ENCODE measurements at regions not wholly inside any gene's neighbourhood (a gene's known extent, or its start where the extent isn't known, plus 50 kb on each side); places are given as distances from the start of the nearest gene placed in this dataset.

- ATAC-seq: no peak
- intact Hi-C loops (cut with micrococcal nuclease): no loop called here
- no TSS peak for BruUV-seq (replicated peaks)
These were observed 230.8 kb downstream of the PCDH10 start for GRCh38 chr4:133379681-133380438.

GRCh38 chr4:133377286-133377685 is 228.2 kb downstream of the PCDH10 start:
- Histone ChIP-seq H3K4me2 (ENCODE audit: low read length) (no peak overlapping the region), H2AFZ (ENCODE audit: low read length) (no peak overlapping the region), H3K9me3 (ENCODE audit: low read length) (no peaks in the 10 kb centered on the region), H3K27ac (ENCODE audit: low read length) (no peak overlapping the region), H3K9me2 (replicated peaks; ENCODE audit: low read length) (no peaks in the 10 kb centered on the region), H3K36me3 (ENCODE audit: low read depth, low read length) (no peaks in the 10 kb centered on the region), H3K27me3 (ENCODE audit: low read length) (no peaks in the 10 kb centered on the region), H3K9ac (ENCODE audit: low read length) (no peak overlapping the region), H3K4me1 (ENCODE audit: insufficient read depth, low read length) (no peaks in the 10 kb centered on the region), H3K79me2 (ENCODE audit: low read length) (no peaks in the 10 kb centered on the region), H3F3A (ENCODE audit: low read length, unreplicated experiment) (no peaks in the 10 kb centered on the region), H4K20me1 (ENCODE audit: low read length) (no peaks in the 10 kb centered on the region), H3K4me3 (ENCODE audit: low read length) (no peak overlapping the region)
- intact Hi-C loops (cut with micrococcal nuclease): no loop called here
- CTCF ChIA-PET: no interaction called here
- DNase-seq (no peak), ATAC-seq (no peak)
- POLR2A ChIA-PET (ENCODE audit: unreplicated experiment): no interaction called here
- no TSS peak for BruUV-seq (replicated peaks)
- no peak for TF ChIP-seq EZH2 (IDR thresholded peaks at IDR 0.05; ENCODE audit: low read length, unreplicated experiment)
- no peak for TF ChIP-seq EZH2phosphoT487 (IDR thresholded peaks at IDR 0.05; ENCODE audit: borderline replicate concordance, low read length)
- TF ChIP-seq, protein P1, sequence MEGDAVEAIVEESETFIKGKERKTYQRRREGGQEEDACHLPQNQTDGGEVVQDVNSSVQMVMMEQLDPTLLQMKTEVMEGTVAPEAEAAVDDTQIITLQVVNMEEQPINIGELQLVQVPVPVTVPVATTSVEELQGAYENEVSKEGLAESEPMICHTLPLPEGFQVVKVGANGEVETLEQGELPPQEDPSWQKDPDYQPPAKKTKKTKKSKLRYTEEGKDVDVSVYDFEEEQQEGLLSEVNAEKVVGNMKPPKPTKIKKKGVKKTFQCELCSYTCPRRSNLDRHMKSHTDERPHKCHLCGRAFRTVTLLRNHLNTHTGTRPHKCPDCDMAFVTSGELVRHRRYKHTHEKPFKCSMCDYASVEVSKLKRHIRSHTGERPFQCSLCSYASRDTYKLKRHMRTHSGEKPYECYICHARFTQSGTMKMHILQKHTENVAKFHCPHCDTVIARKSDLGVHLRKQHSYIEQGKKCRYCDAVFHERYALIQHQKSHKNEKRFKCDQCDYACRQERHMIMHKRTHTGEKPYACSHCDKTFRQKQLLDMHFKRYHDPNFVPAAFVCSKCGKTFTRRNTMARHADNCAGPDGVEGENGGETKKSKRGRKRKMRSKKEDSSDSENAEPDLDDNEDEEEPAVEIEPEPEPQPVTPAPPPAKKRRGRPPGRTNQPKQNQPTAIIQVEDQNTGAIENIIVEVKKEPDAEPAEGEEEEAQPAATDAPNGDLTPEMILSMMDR (conservative IDR thresholded peaks at IDR 0.05; ENCODE audit: low read depth, low read length): no peak

More at GRCh38 chr4:133379681-133380438, 230.8 kb downstream of the PCDH10 start:
- Histone ChIP-seq H3K9me3 (ENCODE audit: low read length) (no peaks in the 10 kb centered on the region), H3K36me3 (ENCODE audit: low read depth, low read length) (no peaks in the 10 kb centered on the region), H3K9me2 (replicated peaks; ENCODE audit: low read length) (no peaks in the 10 kb centered on the region), H4K20me1 (ENCODE audit: low read length) (no peaks in the 10 kb centered on the region), H3K4me2 (ENCODE audit: low read length) (no peak overlapping the region), H2AFZ (ENCODE audit: low read length) (no peak overlapping the region), H3F3A (ENCODE audit: low read length, unreplicated experiment) (no peaks in the 10 kb centered on the region), H3K27ac (ENCODE audit: low read length) (no peak overlapping the region), H3K4me1 (ENCODE audit: insufficient read depth, low read length) (no peaks in the 10 kb centered on the region), H3K27me3 (ENCODE audit: low read length) (no peaks in the 10 kb centered on the region), H3K4me3 (ENCODE audit: low read length) (no peak overlapping the region), H3K9ac (ENCODE audit: low read length) (no peak overlapping the region), H3K79me2 (ENCODE audit: low read length) (no peaks in the 10 kb centered on the region)
- DNase-seq: no peak
- ChIA-PET CTCF (no interaction called here), POLR2A (ENCODE audit: unreplicated experiment) (no interaction called here)
- TF ChIP-seq, protein P1 (conservative IDR thresholded peaks at IDR 0.05; ENCODE audit: low read depth, low read length): no peak
- TF ChIP-seq EZH2 (IDR thresholded peaks at IDR 0.05; ENCODE audit: low read length, unreplicated experiment) (no peak), EZH2phosphoT487 (IDR thresholded peaks at IDR 0.05; ENCODE audit: borderline replicate concordance, low read length) (no peak)

DNA sequence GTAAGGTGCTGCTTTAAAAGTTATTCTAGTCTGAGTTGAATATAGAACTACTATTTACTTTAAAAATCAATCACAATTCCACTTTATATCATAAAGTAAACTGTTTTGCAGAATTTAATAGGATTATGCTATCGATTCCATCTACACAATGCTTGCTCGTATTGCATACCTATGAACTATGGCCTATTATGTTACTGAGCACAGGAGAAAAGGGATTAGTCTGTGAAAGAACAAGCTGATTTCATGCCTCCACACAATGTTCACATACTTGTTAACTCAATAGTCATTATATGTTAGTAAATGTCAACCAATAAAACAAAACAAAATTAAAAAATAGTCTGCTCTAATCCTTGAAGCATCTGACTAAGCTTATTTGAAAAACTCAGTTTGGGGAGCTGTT is 223.6 kb downstream of the PCDH10 start:
- Histone ChIP-seq H3K9ac (ENCODE audit: low read length) (no peak overlapping the region), H3K27me3 (ENCODE audit: low read length) (no peaks in the 10 kb centered on the region), H3K79me2 (ENCODE audit: low read length) (no peaks in the 10 kb centered on the region), H3K4me1 (ENCODE audit: insufficient read depth, low read length) (no peaks in the 10 kb centered on the region), H3K27ac (ENCODE audit: low read length) (no peak overlapping the region), H4K20me1 (ENCODE audit: low read length) (no peaks in the 10 kb centered on the region), H3K9me3 (ENCODE audit: low read length) (no peaks in the 10 kb centered on the region), H3K9me2 (replicated peaks; ENCODE audit: low read length) (no peaks in the 10 kb centered on the region), H2AFZ (ENCODE audit: low read length) (no peak overlapping the region), H3F3A (ENCODE audit: low read length, unreplicated experiment) (no peaks in the 10 kb centered on the region), H3K36me3 (ENCODE audit: low read depth, low read length) (no peaks in the 10 kb centered on the region), H3K4me2 (ENCODE audit: low read length) (no peak overlapping the region), H3K4me3 (ENCODE audit: low read length) (no peak overlapping the region)
- intact Hi-C loops (cut with micrococcal nuclease): no loop called here
- TF ChIP-seq, protein P1 (conservative IDR thresholded peaks at IDR 0.05; ENCODE audit: low read depth, low read length): no peak
- TF ChIP-seq EZH2phosphoT487 (IDR thresholded peaks at IDR 0.05; ENCODE audit: borderline replicate concordance, low read length) (no peak), EZH2 (IDR thresholded peaks at IDR 0.05; ENCODE audit: low read length, unreplicated experiment) (no peak)
- DNase-seq (no peak), ATAC-seq (no peak)
- POLR2A ChIA-PET (ENCODE audit: unreplicated experiment): no interaction called here
- CTCF ChIA-PET: no interaction called here
- BruUV-seq (replicated peaks): no TSS peak

All from PC-3 (cell line).